Heart right ventricle (tissue), 16 donors: ENCODE measurements at regions not wholly inside any gene's neighbourhood (a gene's known extent, or its start where the extent isn't known, plus 50 kb on each side); places are given as distances from the start of the nearest gene placed in this dataset.

Experiments
- ATAC-seq, 8 donors: fragments of 200-7000 bp; cut with Tn5 transposase; one replicate each; pipeline ENCODE4 v1.9.1; 2020; ENCODE audit warnings: mild to moderate bottlenecking in 8 of 8, moderate library complexity in 8 of 8, moderate number of reproducible peaks in 1 of 8
- DNase-seq, 2 donors: peaks; one replicate each; pipeline ENCODE4 v3.0.0-alpha.2; 2020
- H3K27ac ChIP-seq, 10 donors: fragments of 200-600 bp; sonication (generic) in 2 of 10; one replicate each; pipeline versions ENCODE4 v1.5.0 to v1.8.0; 2020 to 2022; ENCODE audit warnings: mild to moderate bottlenecking in 3 of 10
- H3K27me3 ChIP-seq, 7 donors: fragments of 200-600 bp; one replicate each; pipeline ENCODE4 v1.8.0; 2021 to 2022; ENCODE audit warnings: mild to moderate bottlenecking in 2 of 7
- H3K36me3 ChIP-seq, 9 donors: fragments of 200-600 bp; sonication (generic) in 1 of 9; one replicate each; pipeline versions ENCODE4 v1.5.0 to v1.8.0; 2020 to 2022; ENCODE audit warnings: mild to moderate bottlenecking in 2 of 9
- H3K4me1 ChIP-seq, 9 donors: fragments of 200-600 bp; sonication (generic) in 1 of 9; one replicate each; pipeline versions ENCODE4 v1.5.0 to v1.8.0; 2020 to 2022; ENCODE audit warnings: mild to moderate bottlenecking in 4 of 9
- H3K4me3 ChIP-seq, 10 donors: fragments of 200-600 bp; sonication (generic) in 2 of 10; one replicate each; pipeline versions ENCODE4 v1.5.0 to v1.8.0; 2020 to 2022; ENCODE audit warnings: mild to moderate bottlenecking in 7 of 10, moderate library complexity in 2 of 10
- H3K9me3 ChIP-seq, 11 donors: fragments of 200-600 bp in 10 of 11; sonication (generic) in 2 of 11; one replicate each; pipeline versions ENCODE4 v1.5.0 to v1.8.0; 2013 to 2022; ENCODE audit warnings: mild to moderate bottlenecking in 2 of 11, control low read depth in 1 of 11, moderate library complexity in 1 of 11
- WGBS, 2 donors: extraction: QIAGEN DNeasy Blood & Tissue Kit; methylation state at CpG; one replicate each; pipeline ENCODE4 v1.1.7; 2013; ENCODE audit warnings: inconsistent platforms in 1 of 2; 5-methylcytosine and 5-hydroxymethylcytosine counted together
- intact Hi-C, 10 donors: fragments of 100-400 bp; cut with DNase I; formaldehyde crosslinking; loops; one replicate each; pipeline versions ENCODE4 v1.11.1 to v1.14.2; 2022
- TF ChIP-seq, protein P1 (sequence below), 9 donors: fragments of 200-600 bp; sonication (generic) in 2 of 9; IDR thresholded peaks; one replicate each; pipeline versions ENCODE4 v1.5.0 to v1.8.0; 2021 to 2022; ENCODE audit warnings: antibody characterized with exemption in 9 of 9, mild to moderate bottlenecking in 5 of 9, moderate library complexity in 1 of 9
- donor health status: Arrhythmogenic right ventricular cardiomyopathy.
- donor health status: ischemic (EF 13 %, LVEDD 7.1; RV severe dilation, severe dysfunction).
- donor health status: healthy with polysubstance abuse.
- donor health status: DM: no; HTN: yes; CAD: no.
- donor health status: DM: no; HTN: no; CAD: no.
- donor health status: ischemic (EF 25% LVEDD 6.9; RV normal size, moderate dysfunction).
- donor health status: ischemic (EF 25% LVEDD 5.7; RV mildly dilated, moderate dysfunction).
- donor health status: healthy.
- donor health status: DM: yes; HTN: yes; CAD: no.
- donor health status: Ischemic cardiomyopathy.
- donor health status: ischemic (EF 35%, LVEDD 5.7; RV mildly dilated, moderate dysfunction).
- donor health status: nonischemic (EF 11% LVEDD 7.7; RV severe dilation, severe dysfunction).
- donor health status: DM: yes; HTN: yes; CAD: no.
- donor health status: PGD.
- donor health status: ischemic (EF 29% LVEDD 5.4; RV normal size, mild dysfunction).
- donor health status: nonischemic (EF 23%, LVEDD 6.1; RV moderate dilation, normal function).

DNA sequence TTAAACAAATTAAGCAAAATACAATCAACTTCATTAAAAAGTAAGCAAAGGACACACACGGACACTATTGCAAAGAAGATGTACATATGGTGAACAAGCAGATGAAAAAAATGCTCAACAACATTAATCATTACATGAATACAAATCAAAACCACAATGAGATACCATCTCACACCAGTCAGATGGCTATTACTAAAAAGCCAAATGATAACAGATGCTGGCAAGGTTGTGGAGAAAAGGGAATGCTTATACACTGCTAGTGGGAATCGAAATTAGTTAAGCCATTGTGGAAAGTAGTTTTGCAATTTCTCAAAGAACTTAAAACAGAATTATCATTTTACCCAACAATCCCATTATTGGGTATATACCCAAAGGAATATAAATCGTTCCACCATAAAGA lies 636.2 kb upstream of the ST8SIA4 start:
- 64 to 71% methylated on average over 3 of the region's 3 CpGs for WGBS, 2 donors
- no peaks in the 10 kb centered on the region for H3K4me1 ChIP-seq
- TF ChIP-seq, protein P1, sequence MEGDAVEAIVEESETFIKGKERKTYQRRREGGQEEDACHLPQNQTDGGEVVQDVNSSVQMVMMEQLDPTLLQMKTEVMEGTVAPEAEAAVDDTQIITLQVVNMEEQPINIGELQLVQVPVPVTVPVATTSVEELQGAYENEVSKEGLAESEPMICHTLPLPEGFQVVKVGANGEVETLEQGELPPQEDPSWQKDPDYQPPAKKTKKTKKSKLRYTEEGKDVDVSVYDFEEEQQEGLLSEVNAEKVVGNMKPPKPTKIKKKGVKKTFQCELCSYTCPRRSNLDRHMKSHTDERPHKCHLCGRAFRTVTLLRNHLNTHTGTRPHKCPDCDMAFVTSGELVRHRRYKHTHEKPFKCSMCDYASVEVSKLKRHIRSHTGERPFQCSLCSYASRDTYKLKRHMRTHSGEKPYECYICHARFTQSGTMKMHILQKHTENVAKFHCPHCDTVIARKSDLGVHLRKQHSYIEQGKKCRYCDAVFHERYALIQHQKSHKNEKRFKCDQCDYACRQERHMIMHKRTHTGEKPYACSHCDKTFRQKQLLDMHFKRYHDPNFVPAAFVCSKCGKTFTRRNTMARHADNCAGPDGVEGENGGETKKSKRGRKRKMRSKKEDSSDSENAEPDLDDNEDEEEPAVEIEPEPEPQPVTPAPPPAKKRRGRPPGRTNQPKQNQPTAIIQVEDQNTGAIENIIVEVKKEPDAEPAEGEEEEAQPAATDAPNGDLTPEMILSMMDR (IDR thresholded peaks at IDR 0.05): no peak
- intact Hi-C loops: no loop called here
- no peaks in the 10 kb centered on the region for H3K36me3 ChIP-seq
- H3K9me3 ChIP-seq: peaks cover 0 to 16% (median 0%) of the 10 kb centered on the region in 11 donors
- no peak for ATAC-seq
- H3K27ac ChIP-seq: no peak overlapping the region
- DNase-seq: no peak
- H3K4me3 ChIP-seq: no peak overlapping the region
- no peaks in the 10 kb centered on the region for H3K27me3 ChIP-seq

- Histone ChIP-seq H3K27ac (no peak overlapping the region), H3K4me1 (no peaks in the 10 kb centered on the region), H3K36me3 (no peaks in the 10 kb centered on the region), H3K27me3 (no peaks in the 10 kb centered on the region), H3K9me3 (peaks cover 0 to 11% (median 0%) of the 10 kb centered on the region in 11 donors), H3K4me3 (no peak overlapping the region)
- WGBS, 2 donors: 60 to 77% methylated on average over 1 of the region's 1 CpG
- TF ChIP-seq, protein P1 (IDR thresholded peaks at IDR 0.05): no peak
- ATAC-seq (no peak), DNase-seq (no peak)
- intact Hi-C loops: no loop called here
Observed at GRCh38 chr5:101535626-101536025, 632.5 kb upstream of the ST8SIA4 start.

DNA sequence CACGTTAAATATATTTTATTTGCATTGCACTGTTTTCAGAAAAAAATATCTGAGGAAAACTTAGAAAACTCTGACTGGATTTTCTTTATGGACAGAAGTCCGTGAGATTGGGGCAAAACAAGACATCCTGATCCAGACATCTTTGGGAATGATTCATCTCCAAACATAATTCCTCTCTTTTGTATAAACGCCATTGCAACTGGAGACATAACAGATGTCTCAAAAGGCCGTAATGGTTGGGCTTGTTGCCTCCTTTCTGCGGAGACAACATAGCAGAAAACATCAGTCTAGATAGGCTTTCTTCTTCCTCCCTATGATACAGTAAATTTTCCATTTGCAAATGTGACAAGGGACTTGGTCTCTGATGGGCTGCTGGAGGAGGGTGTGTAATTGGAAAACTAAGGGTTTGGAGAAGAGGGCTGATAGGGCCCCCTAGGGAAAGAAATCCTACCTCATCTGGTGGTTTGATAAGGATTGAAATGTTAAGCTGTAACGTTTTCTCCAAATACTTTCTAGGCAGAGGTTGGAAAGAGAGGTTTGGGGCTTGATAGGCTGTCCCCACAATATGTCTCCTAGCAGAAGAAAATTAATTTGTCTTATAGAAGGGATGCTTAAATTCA lies 631.5 kb upstream of the ST8SIA4 start:
- DNase-seq: no peak
- H3K27me3 ChIP-seq: no peaks in the 10 kb centered on the region
- no peaks in the 10 kb centered on the region for H3K36me3 ChIP-seq
- 49 to 56% methylated on average over 6 of the region's 6 CpGs for WGBS, 2 donors
- no peak overlapping the region for H3K27ac ChIP-seq
- TF ChIP-seq, protein P1 (IDR thresholded peaks at IDR 0.05): no peak
- intact Hi-C loops: no loop called here
- H3K4me1 ChIP-seq: no peaks in the 10 kb centered on the region
- H3K4me3 ChIP-seq: no peak overlapping the region
- H3K9me3 ChIP-seq: peaks cover 0 to 11% (median 0%) of the 10 kb centered on the region in 11 donors
- ATAC-seq: no peak

- no peak for DNase-seq
- H3K27me3 ChIP-seq: no peaks in the 10 kb centered on the region
- no peaks in the 10 kb centered on the region for H3K4me1 ChIP-seq
- 42 to 49% methylated on average over 2 of the region's 2 CpGs for WGBS, 2 donors
- H3K9me3 ChIP-seq: peaks cover 0 to 24% (median 0%) of the 10 kb centered on the region in 11 donors
- TF ChIP-seq, protein P1 (IDR thresholded peaks at IDR 0.05): no peak
- intact Hi-C loops: no loop called here
- no peak overlapping the region for H3K4me3 ChIP-seq
- no peak overlapping the region for H3K27ac ChIP-seq
- H3K36me3 ChIP-seq: no peaks in the 10 kb centered on the region
- ATAC-seq: no peak
Observed at GRCh38 chr5:101532430-101532829, 629.3 kb upstream of the ST8SIA4 start.
